HL-60 (cell line): ENCODE measurements at regions not wholly inside any gene's neighbourhood (a gene's known extent, or its start where the extent isn't known, plus 50 kb on each side); places are given as distances from the start of the nearest gene placed in this dataset.

Experiments used
- DNase-seq, 2 experiments: peaks; one replicate each; pipeline ENCODE4 v3.0.0-alpha.2; 2010 to 2020; ENCODE audit warnings: low read depth in 1 of 2, low spot score in 1 of 2
- H3K27ac ChIP-seq: fragments of 250-450 bp; sonication (Bioruptor Pico); replicated peaks from 2 replicates; pipeline ENCODE4 v1.5.1; 2020; ENCODE audit warnings: mild to moderate bottlenecking, moderate library complexity
- H3K27me3 ChIP-seq: fragments of 250-450 bp; sonication (Bioruptor Pico); 2 replicates; pipeline ENCODE4 v1.5.1; 2021; ENCODE audit warnings: mild to moderate bottlenecking, moderate library complexity; ENCODE audit not compliant: insufficient read depth, poor library complexity, severe bottlenecking
- H3K4me3 ChIP-seq: replicated peaks from 2 replicates; pipeline ENCODE4 v1.5.1; 2011; ENCODE audit warnings: mild to moderate bottlenecking, control low read depth, low read length; ENCODE audit not compliant: insufficient read depth
- GABPA ChIP-seq: IDR thresholded peaks from 2 replicates; pipeline ENCODE4 v1.6.1; 2012; ENCODE audit warnings: low read depth
- POLR2AphosphoS5 ChIP-seq: IDR thresholded peaks from 2 replicates; pipeline ENCODE4 v1.6.1; 2012; ENCODE audit warnings: low read depth
- REST ChIP-seq: IDR thresholded peaks from 2 replicates; pipeline ENCODE4 v1.6.1; 2012; ENCODE audit warnings: low read depth; ENCODE audit not compliant: insufficient replicate concordance
- SPI1 ChIP-seq: IDR thresholded peaks from 2 replicates; pipeline ENCODE4 v1.6.1; 2012; ENCODE audit warnings: low read depth, mild to moderate bottlenecking, borderline replicate concordance
- TF ChIP-seq, protein P1 (sequence below): IDR thresholded peaks from one replicate; pipeline ENCODE4 v1.5.1; 2011; ENCODE audit warnings: low read length, control low read depth, inconsistent platforms; ENCODE audit not compliant: insufficient read depth

GRCh38 chr12:90020881-90021280, 312.2 kb upstream of the ATP2B1 start:
- Histone ChIP-seq H3K27ac (no peak overlapping the region), H3K27me3 (no peaks in the 10 kb centered on the region), H3K4me3 (no peak overlapping the region)
- TF ChIP-seq, protein P1, sequence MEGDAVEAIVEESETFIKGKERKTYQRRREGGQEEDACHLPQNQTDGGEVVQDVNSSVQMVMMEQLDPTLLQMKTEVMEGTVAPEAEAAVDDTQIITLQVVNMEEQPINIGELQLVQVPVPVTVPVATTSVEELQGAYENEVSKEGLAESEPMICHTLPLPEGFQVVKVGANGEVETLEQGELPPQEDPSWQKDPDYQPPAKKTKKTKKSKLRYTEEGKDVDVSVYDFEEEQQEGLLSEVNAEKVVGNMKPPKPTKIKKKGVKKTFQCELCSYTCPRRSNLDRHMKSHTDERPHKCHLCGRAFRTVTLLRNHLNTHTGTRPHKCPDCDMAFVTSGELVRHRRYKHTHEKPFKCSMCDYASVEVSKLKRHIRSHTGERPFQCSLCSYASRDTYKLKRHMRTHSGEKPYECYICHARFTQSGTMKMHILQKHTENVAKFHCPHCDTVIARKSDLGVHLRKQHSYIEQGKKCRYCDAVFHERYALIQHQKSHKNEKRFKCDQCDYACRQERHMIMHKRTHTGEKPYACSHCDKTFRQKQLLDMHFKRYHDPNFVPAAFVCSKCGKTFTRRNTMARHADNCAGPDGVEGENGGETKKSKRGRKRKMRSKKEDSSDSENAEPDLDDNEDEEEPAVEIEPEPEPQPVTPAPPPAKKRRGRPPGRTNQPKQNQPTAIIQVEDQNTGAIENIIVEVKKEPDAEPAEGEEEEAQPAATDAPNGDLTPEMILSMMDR, result no peak
- TF ChIP-seq POLR2AphosphoS5, result no peak
- no peak for DNase-seq

DNA sequence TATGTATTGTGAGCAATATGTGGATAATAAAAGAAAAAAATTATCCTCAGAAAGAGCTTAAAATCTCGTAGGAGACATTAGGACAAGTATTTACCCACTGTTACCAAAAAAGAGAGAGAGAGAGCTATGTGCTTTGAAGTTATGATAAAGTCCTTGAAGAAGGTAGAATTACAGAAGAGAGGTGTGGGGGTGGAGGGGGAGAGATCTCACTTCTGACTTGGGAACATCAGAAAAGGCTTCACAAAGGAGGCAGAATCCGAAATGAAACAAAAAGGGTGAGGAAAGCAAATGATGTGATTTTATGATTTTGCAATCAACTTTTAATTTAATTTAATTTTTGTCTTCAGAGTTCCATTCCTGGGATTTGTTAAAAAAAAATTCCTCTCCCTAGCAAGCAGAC, 311.8 kb upstream of the ATP2B1 start:
- no peak for DNase-seq
- Histone ChIP-seq H3K4me3 (no peak overlapping the region), H3K27me3 (no peaks in the 10 kb centered on the region), H3K27ac (no peak overlapping the region)
- TF ChIP-seq REST, result no peak
- no peak for TF ChIP-seq GABPA
- no peak for TF ChIP-seq SPI1
- TF ChIP-seq POLR2AphosphoS5, result no peak
- TF ChIP-seq, protein P1, result no peak

- Histone ChIP-seq H3K27ac (no peak overlapping the region), H3K27me3 (no peaks in the 10 kb centered on the region), H3K4me3 (no peak overlapping the region)
- TF ChIP-seq SPI1, result no peak
- no peak for TF ChIP-seq POLR2AphosphoS5
- TF ChIP-seq, protein P1, result no peak
- no peak for TF ChIP-seq GABPA
- no peak for TF ChIP-seq REST
- DNase-seq, result no peak
These were observed 311.4 kb upstream of the ATP2B1 start for GRCh38 chr12:90020014-90020413.

- H3K4me3 ChIP-seq, result no peak overlapping the region
- H3K27ac ChIP-seq, result no peak overlapping the region
- no peak for DNase-seq
- TF ChIP-seq GABPA (no peak), POLR2AphosphoS5 (no peak), REST (no peak), SPI1 (no peak)
- TF ChIP-seq, protein P1, result no peak
- H3K27me3 ChIP-seq, result no peaks in the 10 kb centered on the region
These were observed 308.7 kb upstream of the ATP2B1 start for GRCh38 chr12:90017316-90017715.
